Common myeloid progenitor, CD34-positive (primary cell): ENCODE measurements at regions not wholly inside any gene's neighbourhood (a gene's known extent, or its start where the extent isn't known, plus 50 kb on each side); places are given as distances from the start of the nearest gene placed in this dataset.
"Not testable (repeated sequence)": the region's sequence is repeated elsewhere in the genome, so short reads cannot be mapped to it uniquely, and the experiment has no call there.

Source experiments
- CTCF ChIA-PET: fragments of 350-600 bp; sonication (Branson Sonifier 250); formaldehyde crosslinking; loops from one replicate; lab custom pipeline; 2021; ENCODE audit warnings: antibody characterized with exemption; lab: Charles Lee
- POLR2A ChIA-PET: fragments of 350-600 bp; sonication (Branson Sonifier 250); formaldehyde crosslinking; loops from one replicate; lab custom pipeline; 2021; ENCODE audit warnings: antibody characterized with exemption; lab: Charles Lee
- DNase-seq, 3 donors: peaks; one replicate each; pipeline versions ENCODE4 v3.0.0 to v3.0.0-alpha.2; 2013
- H3K27ac ChIP-seq, 2 experiments: 1 replicate in 1 of 2; 2 replicates in 1 of 2; pipeline ENCODE4 v1.7.0; 2013; ENCODE audit warnings: inconsistent platforms in 2 of 2, low read length in 2 of 2, mild to moderate bottlenecking in 2 of 2, low read depth in 1 of 2, moderate library complexity in 1 of 2; ENCODE audit not compliant: severe bottlenecking in 2 of 2, insufficient read depth in 1 of 2, poor library complexity in 1 of 2
- H3K27me3 ChIP-seq, 5 experiments: replicated peaks in 2 of 5; 1 replicate in 3 of 5; 2 replicates in 2 of 5; pipeline versions ENCODE4 v1.6.1 to v1.7.0; 2013; ENCODE audit warnings: low read length in 4 of 5, mild to moderate bottlenecking in 2 of 5, moderate library complexity in 2 of 5, inconsistent platforms in 1 of 5; ENCODE audit not compliant: insufficient read depth in 5 of 5, control insufficient read depth in 4 of 5
- H3K36me3 ChIP-seq, 4 experiments: 1 replicate in 2 of 4; 2 replicates in 2 of 4; pipeline versions ENCODE4 v1.6.1 to v1.7.0; 2013; ENCODE audit warnings: low read length in 3 of 4, control low read depth in 1 of 4, mild to moderate bottlenecking in 1 of 4; ENCODE audit not compliant: control insufficient read depth in 4 of 4, insufficient read depth in 4 of 4
- H3K4me1 ChIP-seq, 4 experiments: 1 replicate in 3 of 4; 2 replicates in 1 of 4; pipeline versions ENCODE4 v1.6.1 to v1.7.1; 2013; ENCODE audit warnings: low read length in 3 of 4, mild to moderate bottlenecking in 3 of 4, control low read depth in 1 of 4, inconsistent platforms in 1 of 4, moderate library complexity in 1 of 4; ENCODE audit not compliant: control insufficient read depth in 4 of 4, insufficient read depth in 4 of 4; ENCODE audit errors: control extremely low read depth in 1 of 4
- H3K4me3 ChIP-seq, 7 experiments: 1 replicate in 4 of 7; 2 replicates in 3 of 7; pipeline versions ENCODE4 v1.5.1 to v1.7.0; 2013; ENCODE audit warnings: mild to moderate bottlenecking in 7 of 7, low read length in 6 of 7, moderate library complexity in 6 of 7, inconsistent platforms in 2 of 7, low read depth in 2 of 7, control low read depth in 1 of 7; ENCODE audit not compliant: insufficient read depth in 4 of 7, control insufficient read depth in 1 of 7; ENCODE audit errors: extremely low read depth in 1 of 7
- H3K9me3 ChIP-seq, 5 experiments: 1 replicate in 4 of 5; 2 replicates in 1 of 5; pipeline versions ENCODE4 v1.6.1 to v1.7.1; 2013; ENCODE audit warnings: low read length in 4 of 5, mild to moderate bottlenecking in 2 of 5, inconsistent platforms in 1 of 5, low read depth in 1 of 5, moderate library complexity in 1 of 5; ENCODE audit not compliant: control insufficient read depth in 4 of 5, insufficient read depth in 2 of 5; ENCODE audit errors: control extremely low read depth in 1 of 5
- WGBS: methylation state at CpG from one replicate; pipeline ENCODE4 v1.1.5; 2013; ENCODE audit not compliant: insufficient coverage; 5-methylcytosine and 5-hydroxymethylcytosine counted together

DNA sequence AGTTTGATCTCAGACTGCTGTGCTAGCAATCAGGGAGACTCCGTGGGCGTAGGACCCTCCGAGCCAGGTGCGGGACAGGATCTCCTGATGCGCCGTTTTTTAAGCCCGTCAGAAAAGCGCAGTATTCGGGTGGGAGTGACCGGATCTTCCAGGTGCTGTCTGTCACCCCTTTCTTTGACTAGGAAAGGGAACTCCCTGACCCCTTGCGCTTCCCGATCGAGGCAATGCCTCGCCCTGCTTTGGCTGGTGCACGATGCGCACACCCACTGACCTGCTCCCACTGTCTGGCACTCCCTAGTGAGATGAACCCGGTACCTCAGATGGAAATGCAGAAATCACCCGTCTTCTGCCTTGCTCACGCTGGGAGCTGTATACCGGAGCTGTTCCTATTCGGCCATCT is 157.6 kb upstream of the FBXO33 start:
- CTCF ChIA-PET, H3K27ac ChIP-seq, H3K4me1 ChIP-seq, POLR2A ChIA-PET, H3K9me3 ChIP-seq, H3K36me3 ChIP-seq, DNase-seq, H3K27me3 ChIP-seq, H3K4me3 ChIP-seq: not testable (repeated sequence)
- 96% methylated on average over 18 of the region's 21 CpGs for WGBS

DNA sequence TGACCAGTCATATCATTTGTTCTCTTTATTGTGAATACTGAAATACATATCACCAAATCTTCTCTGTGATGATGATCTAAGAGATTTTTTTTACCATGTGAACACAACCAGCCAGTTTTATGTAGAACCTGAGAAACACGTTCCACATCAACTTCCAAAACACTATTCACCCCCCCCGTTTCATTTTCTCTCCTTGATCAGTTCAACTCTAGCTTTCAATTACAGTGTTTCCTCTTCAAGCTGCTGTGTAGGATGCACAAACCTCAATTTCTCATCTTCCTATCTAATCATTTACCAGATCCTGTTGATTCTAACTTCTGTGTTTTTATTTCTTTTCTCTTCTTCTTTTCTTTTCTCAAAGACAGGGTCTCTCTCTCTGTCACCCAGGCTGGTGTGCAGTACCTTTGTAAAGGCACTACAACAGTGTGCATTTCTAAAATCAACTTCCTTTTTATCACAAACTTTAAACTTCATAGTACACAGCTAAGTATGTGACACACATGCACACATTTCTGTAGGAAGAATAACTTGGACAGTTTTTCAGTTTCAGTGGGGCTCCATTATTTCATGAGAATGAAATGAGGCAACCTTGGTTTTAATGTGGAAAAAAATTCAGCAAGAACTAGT is 149.9 kb upstream of the FBXO33 start:
- no peaks in the 10 kb centered on the region for H3K9me3 ChIP-seq
- POLR2A ChIA-PET: no interaction called here
- H3K4me3 ChIP-seq: no peak overlapping the region
- no peak overlapping the region for H3K27ac ChIP-seq
- CTCF ChIA-PET: interaction anchor here (1.0 kb wide), 1 partner anchor 12 kb away, joined by 3 read pairs; no protein-coding TSS in a partner anchor
- no peaks in the 10 kb centered on the region for H3K4me1 ChIP-seq
- no peak for DNase-seq
- 47% methylated on average over 2 of the region's 2 CpGs for WGBS
- no peaks in the 10 kb centered on the region for H3K27me3 ChIP-seq
- no peaks in the 10 kb centered on the region for H3K36me3 ChIP-seq

DNA sequence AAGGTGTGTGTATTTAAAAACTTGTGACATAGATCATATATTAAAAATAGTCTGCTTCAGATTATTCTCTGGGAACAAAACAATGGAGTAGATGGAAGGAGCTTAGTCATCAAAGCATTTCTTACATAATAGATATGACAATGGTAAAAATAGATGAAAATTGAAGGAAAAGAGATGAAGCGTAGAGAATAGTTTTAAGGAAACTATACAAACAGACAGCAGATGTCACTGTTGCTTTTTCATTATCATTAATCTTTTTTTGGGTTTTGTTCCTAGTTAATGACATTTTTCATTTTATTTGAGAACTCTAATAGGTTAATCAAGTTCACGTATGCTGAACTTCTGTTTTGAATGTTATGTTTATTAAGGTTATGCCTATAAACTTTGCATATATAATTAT is 149.2 kb upstream of the FBXO33 start:
- Histone ChIP-seq H3K4me1 (no peaks in the 10 kb centered on the region), H3K36me3 (no peaks in the 10 kb centered on the region), H3K4me3 (no peak overlapping the region), H3K27ac (no peak overlapping the region), H3K9me3 (peaks cover 0 to 3% (median 0%) of the 10 kb centered on the region in 5 experiments), H3K27me3 (no peaks in the 10 kb centered on the region)
- CTCF ChIA-PET: interaction anchor here (0.6 to 1.0 kb wide), 2 partner anchors 11 to 1394 kb away, joined by 3 read pairs; no protein-coding TSS in a partner anchor
- WGBS: no CpG with 5 or more reads among the region's 2 CpGs
- POLR2A ChIA-PET: no interaction called here
- no peak for DNase-seq

DNA sequence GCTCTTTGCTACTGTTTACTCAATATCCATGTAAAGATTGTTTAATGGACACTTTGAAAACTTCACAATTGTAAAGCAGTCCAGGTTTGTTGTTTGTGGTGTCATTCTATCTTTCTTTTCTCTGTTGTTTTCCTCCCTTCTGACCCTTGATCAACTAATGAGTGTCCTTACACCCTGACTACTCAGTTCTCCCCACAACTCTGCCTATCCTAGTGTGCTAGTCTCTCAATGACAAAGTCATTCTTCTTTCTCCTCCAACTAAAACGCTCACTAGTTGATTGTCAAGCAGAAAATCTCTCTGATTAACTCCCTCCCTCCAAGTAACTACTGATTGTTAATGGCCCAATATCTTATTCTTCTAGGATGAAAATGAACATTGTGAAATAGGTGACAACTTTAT is 148.5 kb upstream of the FBXO33 start:
- Histone ChIP-seq H3K9me3 (peaks cover 0 to 3% (median 0%) of the 10 kb centered on the region in 5 experiments), H3K4me1 (no peaks in the 10 kb centered on the region), H3K4me3 (no peak overlapping the region), H3K27ac (no peak overlapping the region), H3K36me3 (no peaks in the 10 kb centered on the region), H3K27me3 (no peaks in the 10 kb centered on the region)
- no peak for DNase-seq
- ChIA-PET CTCF (interaction anchor here (1.0 kb wide), 1 partner anchor 10 kb away, joined by 3 read pairs; no protein-coding TSS in a partner anchor), POLR2A (no interaction called here)
- no CpG with 5 or more reads among the region's 1 CpG for WGBS

DNA sequence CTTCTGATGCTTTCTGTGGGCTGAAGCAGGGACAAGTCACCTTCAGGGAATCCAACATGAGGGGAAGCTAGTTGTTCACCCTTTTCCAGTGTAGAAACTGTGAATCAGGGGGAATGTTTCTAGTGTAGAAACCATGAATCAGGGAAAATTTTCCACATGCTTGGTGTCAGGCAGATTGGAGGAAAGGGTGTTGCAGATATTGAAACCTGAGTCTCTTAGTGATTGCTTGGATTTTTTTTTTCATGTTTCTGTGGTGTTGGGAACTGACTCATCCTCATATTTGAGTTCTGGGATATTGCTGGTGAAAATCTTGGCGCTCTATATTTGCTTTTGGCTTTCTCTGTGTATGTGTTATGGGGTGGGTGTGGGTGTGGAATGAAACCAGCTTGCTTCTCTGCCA is 144.5 kb upstream of the FBXO33 start:
- Histone ChIP-seq H3K27ac (no peak overlapping the region), H3K9me3 (peaks cover 0 to 6% (median 3%) of the 10 kb centered on the region in 5 experiments), H3K4me3 (no peak overlapping the region), H3K36me3 (no peaks in the 10 kb centered on the region), H3K27me3 (no peaks in the 10 kb centered on the region), H3K4me1 (no peaks in the 10 kb centered on the region)
- no peak for DNase-seq
- CTCF ChIA-PET: no interaction called here
- POLR2A ChIA-PET: no interaction called here
- WGBS: no CpG with 5 or more reads among the region's 1 CpG

DNA sequence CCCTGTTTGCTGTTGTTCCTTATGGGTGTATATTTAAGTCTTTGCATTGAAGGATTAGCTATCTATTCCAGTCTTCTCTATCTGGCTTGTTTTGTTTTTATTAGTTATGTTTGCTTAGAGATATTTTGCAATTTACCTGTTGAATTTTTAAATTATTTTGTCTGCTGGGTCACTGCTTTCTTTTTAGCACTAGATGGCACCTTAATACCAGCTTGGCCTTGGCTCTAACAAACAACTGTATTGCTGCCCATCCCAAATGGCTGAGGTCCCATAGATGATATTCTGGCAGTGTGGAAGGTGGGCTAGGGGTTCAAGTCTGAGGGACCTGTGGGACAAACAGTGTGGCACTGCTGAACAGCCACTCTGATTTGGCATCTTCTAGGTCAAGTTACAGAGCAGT is 144.0 kb upstream of the FBXO33 start:
- CTCF ChIA-PET: no interaction called here
- Histone ChIP-seq H3K4me1 (no peaks in the 10 kb centered on the region), H3K4me3 (no peak overlapping the region), H3K36me3 (no peaks in the 10 kb centered on the region), H3K27me3 (no peaks in the 10 kb centered on the region), H3K9me3 (peaks cover 0 to 6% (median 3%) of the 10 kb centered on the region in 5 experiments), H3K27ac (no peak overlapping the region)
- POLR2A ChIA-PET: no interaction called here
- DNase-seq: no peak

DNA sequence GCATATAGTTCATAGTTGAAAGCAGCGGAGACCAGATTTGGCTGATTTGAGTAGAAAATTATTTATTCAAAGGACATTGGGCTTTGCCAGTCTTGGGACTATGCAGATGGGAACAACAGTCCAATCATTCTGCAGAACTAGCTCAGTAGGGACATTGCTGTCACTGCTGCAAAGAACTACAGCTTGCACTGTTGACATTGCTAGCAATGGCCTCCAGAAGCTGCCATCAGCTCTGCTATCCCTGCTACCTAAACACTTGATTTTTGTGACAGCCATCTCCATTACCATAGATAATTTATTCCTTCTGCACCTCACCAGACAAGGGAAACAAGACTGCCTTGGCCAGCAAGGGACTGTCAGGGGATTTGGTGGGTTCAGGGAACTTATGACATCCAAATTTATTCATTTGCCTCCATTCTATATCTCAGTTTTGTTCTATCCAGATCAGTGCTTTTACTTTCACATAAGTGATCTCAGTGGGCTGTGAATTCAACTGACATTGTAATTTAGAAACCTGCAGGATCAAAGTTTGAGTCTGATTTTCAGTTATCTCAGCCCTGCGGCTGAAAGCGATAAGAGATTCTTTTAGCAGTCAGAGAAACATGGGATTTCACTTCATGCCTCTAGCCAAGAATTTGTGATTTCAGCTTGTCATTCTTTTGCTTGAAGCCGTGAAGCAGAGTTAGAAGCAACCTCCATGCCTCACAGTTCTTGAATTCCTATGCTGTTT is 136.7 kb upstream of the FBXO33 start:
- Histone ChIP-seq H3K9me3 (no peaks in the 10 kb centered on the region), H3K4me3 (no peak overlapping the region), H3K4me1 (no peaks in the 10 kb centered on the region), H3K27ac (no peak overlapping the region), H3K36me3 (no peaks in the 10 kb centered on the region), H3K27me3 (no peaks in the 10 kb centered on the region)
- ChIA-PET POLR2A (no interaction called here), CTCF (no interaction called here)
- 78% methylated on average over 4 of the region's 4 CpGs for WGBS
- DNase-seq: no peak
